HEK293 (cell line): ENCODE measurements at regions not wholly inside any gene's neighbourhood (a gene's known extent, or its start where the extent isn't known, plus 50 kb on each side); places are given as distances from the start of the nearest gene placed in this dataset.

Experiments used
- IKZF3 ChIP-seq: fragments of 450-650 bp; IDR thresholded peaks from 2 replicates; pipeline ENCODE4 v1.5.0; 2018; ENCODE audit warnings: missing biosample characterization, mild to moderate bottlenecking, missing genetic modification characterization, moderate library complexity
- REST ChIP-seq: fragments of 450-650 bp; formaldehyde crosslinking; IDR thresholded peaks from 2 replicates; pipeline ENCODE4 v1.5.1; 2016; ENCODE audit warnings: missing biosample characterization, missing genetic modification characterization
- SALL2 ChIP-seq: fragments of 450-650 bp; formaldehyde crosslinking; IDR thresholded peaks from 2 replicates; pipeline ENCODE4 v1.5.0; 2017; ENCODE audit warnings: missing biosample characterization, mild to moderate bottlenecking, missing genetic modification characterization, borderline replicate concordance
- SP2 ChIP-seq: fragments of 450-650 bp; formaldehyde crosslinking; IDR thresholded peaks from 2 replicates; pipeline ENCODE4 v1.5.1; 2016; ENCODE audit warnings: missing biosample characterization, missing genetic modification characterization
- ZNF202 ChIP-seq: fragments of 450-650 bp; formaldehyde crosslinking; IDR thresholded peaks from 2 replicates; pipeline ENCODE4 v1.5.1; 2016; ENCODE audit warnings: missing biosample characterization, missing genetic modification characterization, borderline replicate concordance
- ZNF670 ChIP-seq: fragments of 450-650 bp; formaldehyde crosslinking; IDR thresholded peaks from 2 replicates; pipeline ENCODE4 v1.5.1; 2016; ENCODE audit warnings: missing biosample characterization, missing genetic modification characterization, low read depth
- ZNF791 ChIP-seq: fragments of 450-650 bp; formaldehyde crosslinking; IDR thresholded peaks from 2 replicates; pipeline ENCODE4 v1.5.1; 2016; ENCODE audit warnings: missing biosample characterization, missing genetic modification characterization
- TF ChIP-seq, protein P1 (sequence below): fragments of 450-650 bp; formaldehyde crosslinking; IDR thresholded peaks from 2 replicates; pipeline ENCODE4 v1.5.1; 2017; ENCODE audit warnings: missing biosample characterization, missing genetic modification characterization
- TF ChIP-seq, protein P2 (sequence below): fragments of 450-650 bp; formaldehyde crosslinking; IDR thresholded peaks from 2 replicates; pipeline ENCODE4 v1.5.1; 2016; ENCODE audit warnings: missing biosample characterization, missing genetic modification characterization

- TF ChIP-seq, protein P1, sequence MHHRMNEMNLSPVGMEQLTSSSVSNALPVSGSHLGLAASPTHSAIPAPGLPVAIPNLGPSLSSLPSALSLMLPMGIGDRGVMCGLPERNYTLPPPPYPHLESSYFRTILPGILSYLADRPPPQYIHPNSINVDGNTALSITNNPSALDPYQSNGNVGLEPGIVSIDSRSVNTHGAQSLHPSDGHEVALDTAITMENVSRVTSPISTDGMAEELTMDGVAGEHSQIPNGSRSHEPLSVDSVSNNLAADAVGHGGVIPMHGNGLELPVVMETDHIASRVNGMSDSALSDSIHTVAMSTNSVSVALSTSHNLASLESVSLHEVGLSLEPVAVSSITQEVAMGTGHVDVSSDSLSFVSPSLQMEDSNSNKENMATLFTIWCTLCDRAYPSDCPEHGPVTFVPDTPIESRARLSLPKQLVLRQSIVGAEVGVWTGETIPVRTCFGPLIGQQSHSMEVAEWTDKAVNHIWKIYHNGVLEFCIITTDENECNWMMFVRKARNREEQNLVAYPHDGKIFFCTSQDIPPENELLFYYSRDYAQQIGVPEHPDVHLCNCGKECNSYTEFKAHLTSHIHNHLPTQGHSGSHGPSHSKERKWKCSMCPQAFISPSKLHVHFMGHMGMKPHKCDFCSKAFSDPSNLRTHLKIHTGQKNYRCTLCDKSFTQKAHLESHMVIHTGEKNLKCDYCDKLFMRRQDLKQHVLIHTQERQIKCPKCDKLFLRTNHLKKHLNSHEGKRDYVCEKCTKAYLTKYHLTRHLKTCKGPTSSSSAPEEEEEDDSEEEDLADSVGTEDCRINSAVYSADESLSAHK: no peak
- TF ChIP-seq, protein P2, sequence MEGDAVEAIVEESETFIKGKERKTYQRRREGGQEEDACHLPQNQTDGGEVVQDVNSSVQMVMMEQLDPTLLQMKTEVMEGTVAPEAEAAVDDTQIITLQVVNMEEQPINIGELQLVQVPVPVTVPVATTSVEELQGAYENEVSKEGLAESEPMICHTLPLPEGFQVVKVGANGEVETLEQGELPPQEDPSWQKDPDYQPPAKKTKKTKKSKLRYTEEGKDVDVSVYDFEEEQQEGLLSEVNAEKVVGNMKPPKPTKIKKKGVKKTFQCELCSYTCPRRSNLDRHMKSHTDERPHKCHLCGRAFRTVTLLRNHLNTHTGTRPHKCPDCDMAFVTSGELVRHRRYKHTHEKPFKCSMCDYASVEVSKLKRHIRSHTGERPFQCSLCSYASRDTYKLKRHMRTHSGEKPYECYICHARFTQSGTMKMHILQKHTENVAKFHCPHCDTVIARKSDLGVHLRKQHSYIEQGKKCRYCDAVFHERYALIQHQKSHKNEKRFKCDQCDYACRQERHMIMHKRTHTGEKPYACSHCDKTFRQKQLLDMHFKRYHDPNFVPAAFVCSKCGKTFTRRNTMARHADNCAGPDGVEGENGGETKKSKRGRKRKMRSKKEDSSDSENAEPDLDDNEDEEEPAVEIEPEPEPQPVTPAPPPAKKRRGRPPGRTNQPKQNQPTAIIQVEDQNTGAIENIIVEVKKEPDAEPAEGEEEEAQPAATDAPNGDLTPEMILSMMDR (tag by site-specific recombination): no peak
- no peak for TF ChIP-seq REST
- no peak for TF ChIP-seq ZNF202 (tag by site-specific recombination)
- no peak for TF ChIP-seq SALL2 (tag by site-specific recombination)
- no peak for TF ChIP-seq ZNF670 (tag by site-specific recombination)
- no peak for TF ChIP-seq ZNF791 (tag by site-specific recombination)
- no peak for TF ChIP-seq IKZF3 (tag by site-specific recombination)
- no peak for TF ChIP-seq SP2 (tag by site-specific recombination)
Observed at GRCh38 chr12:126608607-126609175, 1543.5 kb downstream of the AACS start.
